Bronchial epithelial cell (primary cell): ENCODE measurements at regions not wholly inside any gene's neighbourhood (a gene's known extent, or its start where the extent isn't known, plus 50 kb on each side); places are given as distances from the start of the nearest gene placed in this dataset.

Source experiments
- DNase-seq: peaks from one replicate; pipeline ENCODE4 v3.0.0-alpha.2; 2010; ENCODE audit warnings: low read depth
- FAIRE-seq: peaks from 2 replicates; lab custom pipeline; 2011; peaks lifted over from hg19 to GRCh38; lab: Jason Lieb, UNC
- H3K27me3 ChIP-seq: 2 replicates; pipeline ENCODE4 v1.5.1; 2011; ENCODE audit warnings: low read length; ENCODE audit not compliant: control insufficient read depth, insufficient read depth
- H3K36me3 ChIP-seq: 2 replicates; pipeline ENCODE4 v1.5.1; 2011; ENCODE audit warnings: low read length; ENCODE audit not compliant: control insufficient read depth, insufficient read depth
- H3K4me3 ChIP-seq: 2 replicates; pipeline ENCODE4 v1.5.1; 2011; ENCODE audit warnings: mild to moderate bottlenecking, low read depth, low read length, control low read depth
- TF ChIP-seq, protein P1 (sequence below): IDR thresholded peaks from 2 replicates; pipeline ENCODE4 v1.5.1; 2011; ENCODE audit warnings: mild to moderate bottlenecking, moderate library complexity, low read length, control low read depth, inconsistent platforms; ENCODE audit not compliant: insufficient read depth, severe bottlenecking

DNA sequence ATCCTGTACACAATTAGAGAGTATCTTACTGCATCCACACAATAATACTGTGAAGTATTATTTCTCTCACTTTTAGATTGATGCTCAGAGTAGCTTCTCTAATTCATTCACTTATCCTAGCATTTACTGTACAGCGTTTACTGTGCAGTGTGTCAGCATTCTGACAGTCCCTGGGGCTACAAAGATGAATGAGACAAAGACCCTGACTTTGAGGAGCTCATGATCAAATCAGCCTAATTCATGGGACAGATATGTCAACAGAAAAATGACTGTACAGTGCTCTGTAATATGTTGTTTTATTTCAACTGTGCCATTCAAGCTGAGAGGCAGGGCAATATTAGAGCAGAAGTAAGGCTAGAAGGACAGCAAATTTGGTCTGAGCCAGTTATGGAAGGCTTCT, 152.5 kb downstream of the ZNF648 start:
- peaks cover 1% of the 10 kb centered on the region for H3K27me3 ChIP-seq
- H3K36me3 ChIP-seq = no peaks in the 10 kb centered on the region
- H3K4me3 ChIP-seq = no peak overlapping the region
- TF ChIP-seq, protein P1, sequence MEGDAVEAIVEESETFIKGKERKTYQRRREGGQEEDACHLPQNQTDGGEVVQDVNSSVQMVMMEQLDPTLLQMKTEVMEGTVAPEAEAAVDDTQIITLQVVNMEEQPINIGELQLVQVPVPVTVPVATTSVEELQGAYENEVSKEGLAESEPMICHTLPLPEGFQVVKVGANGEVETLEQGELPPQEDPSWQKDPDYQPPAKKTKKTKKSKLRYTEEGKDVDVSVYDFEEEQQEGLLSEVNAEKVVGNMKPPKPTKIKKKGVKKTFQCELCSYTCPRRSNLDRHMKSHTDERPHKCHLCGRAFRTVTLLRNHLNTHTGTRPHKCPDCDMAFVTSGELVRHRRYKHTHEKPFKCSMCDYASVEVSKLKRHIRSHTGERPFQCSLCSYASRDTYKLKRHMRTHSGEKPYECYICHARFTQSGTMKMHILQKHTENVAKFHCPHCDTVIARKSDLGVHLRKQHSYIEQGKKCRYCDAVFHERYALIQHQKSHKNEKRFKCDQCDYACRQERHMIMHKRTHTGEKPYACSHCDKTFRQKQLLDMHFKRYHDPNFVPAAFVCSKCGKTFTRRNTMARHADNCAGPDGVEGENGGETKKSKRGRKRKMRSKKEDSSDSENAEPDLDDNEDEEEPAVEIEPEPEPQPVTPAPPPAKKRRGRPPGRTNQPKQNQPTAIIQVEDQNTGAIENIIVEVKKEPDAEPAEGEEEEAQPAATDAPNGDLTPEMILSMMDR = no peak
- FAIRE-seq = no peak
- DNase-seq = no peak

DNA sequence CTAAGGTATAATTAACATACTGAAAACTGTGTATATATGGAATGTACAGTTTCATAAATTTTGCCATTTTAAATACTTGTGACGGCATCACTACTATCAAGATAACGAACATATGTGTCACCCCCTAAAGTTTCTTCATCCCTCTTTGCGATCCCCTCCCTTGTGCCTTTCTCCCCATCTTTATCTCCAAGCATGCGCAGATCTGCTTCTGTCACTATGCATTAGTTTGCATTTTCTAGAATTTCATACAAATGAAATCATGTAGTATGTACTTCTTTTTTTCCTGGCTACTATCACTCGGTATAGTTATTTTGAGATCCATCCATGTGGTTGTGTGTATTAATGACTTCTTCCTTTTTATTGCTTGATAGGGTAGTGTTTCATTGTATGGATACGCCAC, 154.9 kb downstream of the ZNF648 start:
- H3K4me3 ChIP-seq = no peak overlapping the region
- FAIRE-seq = no peak
- peaks cover 1% of the 10 kb centered on the region for H3K27me3 ChIP-seq
- TF ChIP-seq, protein P1 = no peak
- no peaks in the 10 kb centered on the region for H3K36me3 ChIP-seq
- no peak for DNase-seq

DNA sequence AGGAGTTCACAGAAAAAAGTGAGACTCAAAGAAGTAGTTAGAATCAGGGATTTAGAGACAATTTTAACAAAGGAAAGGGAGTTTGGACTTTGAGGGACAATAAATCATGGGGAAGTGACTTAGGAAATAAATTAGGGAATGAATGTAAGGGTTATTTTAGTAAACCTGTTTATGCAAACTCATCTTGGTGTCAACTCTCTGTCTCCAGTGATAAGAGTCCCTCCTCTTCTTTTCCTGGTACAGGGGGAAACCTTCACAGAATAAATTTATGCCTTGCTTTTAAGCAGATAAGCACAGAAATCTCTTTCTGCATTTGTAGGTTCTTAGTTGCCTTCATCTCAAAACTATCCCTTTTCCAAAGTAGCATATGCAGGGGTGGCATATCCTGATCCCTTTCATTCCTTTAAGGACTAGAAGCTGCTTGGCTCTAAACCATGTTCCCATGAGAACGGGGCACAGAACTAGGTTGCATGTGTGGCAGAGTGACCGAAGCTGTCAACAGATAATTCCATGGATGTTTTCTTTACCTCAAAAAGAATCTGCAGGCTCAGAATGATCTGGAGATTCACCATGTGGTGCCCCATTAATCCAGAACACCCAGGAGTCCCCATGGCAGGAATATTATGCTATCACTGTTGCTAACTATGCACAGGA, 155.4 kb downstream of the ZNF648 start:
- no peaks in the 10 kb centered on the region for H3K36me3 ChIP-seq
- no peak overlapping the region for H3K4me3 ChIP-seq
- FAIRE-seq (no peak), DNase-seq (no peak)
- TF ChIP-seq, protein P1 = no peak
- H3K27me3 ChIP-seq = peaks cover 1% of the 10 kb centered on the region

DNA sequence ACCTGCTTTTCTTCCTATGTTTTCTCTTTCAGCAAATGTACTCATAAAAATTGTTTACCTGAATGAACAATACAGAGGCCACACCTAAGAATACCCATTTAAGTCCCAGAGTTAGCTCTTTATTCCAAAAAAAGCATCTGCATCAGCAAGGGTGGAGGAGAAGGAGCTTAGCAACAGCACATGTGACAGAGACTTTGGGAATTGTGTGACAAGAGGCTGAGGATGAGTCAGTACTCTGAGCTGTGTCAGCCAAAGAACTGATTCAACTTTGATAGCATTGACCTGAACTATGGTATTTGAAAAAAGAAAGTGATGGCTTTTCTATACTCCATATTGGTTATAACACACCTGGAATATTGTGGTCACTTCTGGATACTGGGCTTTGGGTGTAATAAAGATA, 162.7 kb downstream of the ZNF648 start:
- Histone ChIP-seq H3K27me3 (no peaks in the 10 kb centered on the region), H3K4me3 (no peak overlapping the region), H3K36me3 (no peaks in the 10 kb centered on the region)
- FAIRE-seq (no peak), DNase-seq (no peak)
- TF ChIP-seq, protein P1 = no peak

DNA sequence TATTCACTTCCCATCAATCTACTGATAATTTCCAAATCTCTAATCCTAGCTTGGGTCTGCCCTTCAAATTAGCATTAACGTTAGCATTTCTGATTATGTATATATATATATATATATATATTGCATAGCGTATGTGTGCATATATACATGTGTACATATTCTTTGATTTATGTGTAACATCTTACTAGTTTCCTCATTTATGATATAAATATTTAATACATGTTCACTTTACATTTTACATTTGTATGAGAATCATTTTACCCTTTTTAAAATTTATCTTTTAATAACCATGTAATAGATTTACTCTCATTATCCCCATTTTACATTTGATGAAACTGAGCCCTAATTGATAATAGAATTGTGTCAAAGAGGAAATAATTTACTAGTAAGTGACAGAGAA, 164.7 kb downstream of the ZNF648 start:
- no peak for FAIRE-seq

More for the DNA sequence above, 164.7 kb downstream of the ZNF648 start:
- Histone ChIP-seq H3K36me3 (no peaks in the 10 kb centered on the region), H3K27me3 (no peaks in the 10 kb centered on the region), H3K4me3 (no peak overlapping the region)
- TF ChIP-seq, protein P1 = no peak
- no peak for DNase-seq
